Vagina (tissue), 2 donors: ENCODE measurements at regions not wholly inside any gene's neighbourhood (a gene's known extent, or its start where the extent isn't known, plus 50 kb on each side); places are given as distances from the start of the nearest gene placed in this dataset.
"Not testable (repeated sequence)": the region's sequence is repeated elsewhere in the genome, so short reads cannot be mapped to it uniquely, and the experiment has no call there.

Source experiments
- DNase-seq, 2 donors: peaks; one replicate each; pipeline ENCODE4 v3.0.0-alpha.2; 2017; ENCODE audit errors: extremely low spot score in 2 of 2
- H3K27ac ChIP-seq: fragments of 200-600 bp; sonication (generic); one replicate; pipeline ENCODE4 v1.5.1; 2019
- H3K27me3 ChIP-seq: fragments of 200-600 bp; sonication (generic); one replicate; pipeline ENCODE4 v1.5.1; 2019
- H3K36me3 ChIP-seq, 2 donors: fragments of 200-600 bp; sonication (generic); one replicate each; pipeline ENCODE4 v1.5.1; 2017 to 2019
- H3K4me1 ChIP-seq: fragments of 200-600 bp; sonication (generic); one replicate; pipeline ENCODE4 v1.5.1; 2019
- H3K4me3 ChIP-seq, 2 donors: fragments of 200-600 bp; sonication (generic); 1 replicate in 1 of 2; 2 replicates in 1 of 2; pipeline ENCODE4 v1.5.1; 2016 to 2019
- H3K9me3 ChIP-seq: fragments of 200-600 bp; sonication (generic); one replicate; pipeline ENCODE4 v1.5.1; 2019
- POLR2A ChIP-seq, 2 donors: fragments of 450-650 bp; IDR thresholded peaks; one replicate each; pipeline ENCODE4 v1.6.1; 2017; ENCODE audit warnings: antibody characterized with exemption in 2 of 2, mild to moderate bottlenecking in 2 of 2, moderate library complexity in 2 of 2
- POLR2AphosphoS5 ChIP-seq, 2 donors: sonication (generic); formaldehyde crosslinking; IDR thresholded peaks; one replicate each; pipeline ENCODE4 v1.9.0; 2017; ENCODE audit warnings: antibody characterized with exemption in 2 of 2, mild to moderate bottlenecking in 2 of 2, low read depth in 1 of 2; ENCODE audit not compliant: insufficient read depth in 1 of 2
- intact Hi-C: fragments of 100-400 bp; cut with DNase I; formaldehyde crosslinking; loops from one replicate; pipeline ENCODE4 v1.15.1; 2023
- TF ChIP-seq, protein P1 (sequence below), 3 experiments: fragments of 450-650 bp in 2 of 3; fragments of 200-600 bp in 1 of 3; sonication (generic) in 1 of 3; IDR thresholded peaks; one replicate each; pipeline ENCODE4 v1.5.1; 2017 to 2019; ENCODE audit warnings: antibody characterized with exemption in 3 of 3, mild to moderate bottlenecking in 2 of 3, moderate library complexity in 2 of 3

- no peak overlapping the region for H3K4me3 ChIP-seq
- DNase-seq: no peak
- no peaks in the 10 kb centered on the region for H3K9me3 ChIP-seq
- H3K4me1 ChIP-seq: no peaks in the 10 kb centered on the region
- no peaks in the 10 kb centered on the region for H3K36me3 ChIP-seq
- intact Hi-C loops: no loop called here
- H3K27me3 ChIP-seq: no peaks in the 10 kb centered on the region
- TF ChIP-seq POLR2A (IDR thresholded peaks at IDR 0.05): no peak
- no peak for TF ChIP-seq POLR2AphosphoS5 (IDR thresholded peaks at IDR 0.05; ENCODE audit: insufficient read depth in 1 of 2, low read depth in 1 of 2)
- TF ChIP-seq, protein P1, sequence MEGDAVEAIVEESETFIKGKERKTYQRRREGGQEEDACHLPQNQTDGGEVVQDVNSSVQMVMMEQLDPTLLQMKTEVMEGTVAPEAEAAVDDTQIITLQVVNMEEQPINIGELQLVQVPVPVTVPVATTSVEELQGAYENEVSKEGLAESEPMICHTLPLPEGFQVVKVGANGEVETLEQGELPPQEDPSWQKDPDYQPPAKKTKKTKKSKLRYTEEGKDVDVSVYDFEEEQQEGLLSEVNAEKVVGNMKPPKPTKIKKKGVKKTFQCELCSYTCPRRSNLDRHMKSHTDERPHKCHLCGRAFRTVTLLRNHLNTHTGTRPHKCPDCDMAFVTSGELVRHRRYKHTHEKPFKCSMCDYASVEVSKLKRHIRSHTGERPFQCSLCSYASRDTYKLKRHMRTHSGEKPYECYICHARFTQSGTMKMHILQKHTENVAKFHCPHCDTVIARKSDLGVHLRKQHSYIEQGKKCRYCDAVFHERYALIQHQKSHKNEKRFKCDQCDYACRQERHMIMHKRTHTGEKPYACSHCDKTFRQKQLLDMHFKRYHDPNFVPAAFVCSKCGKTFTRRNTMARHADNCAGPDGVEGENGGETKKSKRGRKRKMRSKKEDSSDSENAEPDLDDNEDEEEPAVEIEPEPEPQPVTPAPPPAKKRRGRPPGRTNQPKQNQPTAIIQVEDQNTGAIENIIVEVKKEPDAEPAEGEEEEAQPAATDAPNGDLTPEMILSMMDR (IDR thresholded peaks at IDR 0.05): no peak
- no peak overlapping the region for H3K27ac ChIP-seq
Measured at GRCh38 chr15:46088486-46089445, 453.9 kb downstream of the SQOR start.

DNA sequence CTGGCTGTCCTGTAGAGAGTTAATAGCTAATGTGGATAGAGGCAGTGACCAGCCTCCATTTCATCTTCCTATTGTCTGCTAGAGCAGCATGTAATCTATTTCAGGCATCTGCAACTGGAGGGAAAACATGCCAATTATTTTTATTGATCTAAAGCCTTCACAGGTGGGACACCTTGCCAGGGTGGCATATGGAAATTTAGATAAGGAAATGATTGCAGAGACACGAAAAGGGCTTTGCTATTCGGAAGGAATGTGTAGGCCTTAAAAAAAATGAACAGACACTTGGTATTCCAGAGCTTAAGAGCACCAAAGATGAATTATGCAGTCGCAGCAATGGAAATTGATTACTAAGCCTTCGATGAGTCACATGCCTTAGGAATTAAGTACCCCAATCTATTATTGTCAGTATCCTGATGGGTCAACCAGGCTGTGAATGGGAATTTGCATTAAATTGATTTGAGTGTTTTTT is 454.7 kb downstream of the SQOR start:
- Histone ChIP-seq H3K27me3 (no peaks in the 10 kb centered on the region), H3K27ac (no peak overlapping the region), H3K4me1 (no peaks in the 10 kb centered on the region), H3K9me3 (no peaks in the 10 kb centered on the region), H3K4me3 (no peak overlapping the region), H3K36me3 (no peaks in the 10 kb centered on the region)
- intact Hi-C loops: no loop called here
- no peak for DNase-seq
- TF ChIP-seq POLR2A (IDR thresholded peaks at IDR 0.05) (no peak), POLR2AphosphoS5 (IDR thresholded peaks at IDR 0.05; ENCODE audit: insufficient read depth in 1 of 2, low read depth in 1 of 2) (no peak)
- TF ChIP-seq, protein P1 (IDR thresholded peaks at IDR 0.05): no peak

GRCh38 chr15:46091860-46092450 is 457.1 kb downstream of the SQOR start:
- Histone ChIP-seq H3K27ac (no peak overlapping the region), H3K4me1 (no peaks in the 10 kb centered on the region), H3K27me3 (no peaks in the 10 kb centered on the region), H3K36me3 (no peaks in the 10 kb centered on the region), H3K4me3 (no peak overlapping the region), H3K9me3 (no peaks in the 10 kb centered on the region)
- no peak for DNase-seq
- intact Hi-C loops: no loop called here
- TF ChIP-seq, protein P1 (IDR thresholded peaks at IDR 0.05): no peak
- TF ChIP-seq POLR2A (IDR thresholded peaks at IDR 0.05) (no peak), POLR2AphosphoS5 (IDR thresholded peaks at IDR 0.05; ENCODE audit: insufficient read depth in 1 of 2, low read depth in 1 of 2) (no peak)

DNA sequence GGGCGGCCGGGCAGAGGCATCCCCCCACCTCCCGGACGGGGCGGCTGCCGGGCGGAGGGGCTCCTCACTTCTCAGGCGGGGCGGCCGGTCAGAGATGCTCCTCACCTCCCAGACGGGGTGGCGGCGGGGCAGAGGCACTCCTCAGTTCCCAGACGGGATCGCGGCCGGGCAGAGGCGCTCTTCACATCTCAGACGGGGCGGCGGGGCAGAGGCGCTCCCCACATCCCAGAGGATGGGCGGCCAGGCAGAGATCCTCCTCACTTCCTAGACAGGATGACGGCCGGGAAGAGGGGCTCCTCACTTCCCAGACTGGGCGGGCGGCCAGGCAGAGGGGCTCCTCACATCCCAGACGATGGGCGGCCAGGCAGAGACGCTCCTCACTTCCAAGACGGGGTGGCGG is 463.2 kb downstream of the SQOR start:
- DNase-seq, H3K27me3 ChIP-seq, intact Hi-C loops, H3K36me3 ChIP-seq, H3K4me3 ChIP-seq, H3K9me3 ChIP-seq, H3K27ac ChIP-seq, H3K4me1 ChIP-seq: not testable (repeated sequence)

GRCh38 chr15:46110755-46111154 is 475.9 kb downstream of the SQOR start:
- intact Hi-C loops: no loop called here
- no peak for DNase-seq
- Histone ChIP-seq H3K27me3 (no peaks in the 10 kb centered on the region), H3K27ac (no peak overlapping the region), H3K4me3 (no peak overlapping the region), H3K9me3 (no peaks in the 10 kb centered on the region), H3K4me1 (no peaks in the 10 kb centered on the region), H3K36me3 (no peaks in the 10 kb centered on the region)
- TF ChIP-seq POLR2AphosphoS5 (IDR thresholded peaks at IDR 0.05; ENCODE audit: insufficient read depth in 1 of 2, low read depth in 1 of 2) (no peak), POLR2A (IDR thresholded peaks at IDR 0.05) (no peak)
- TF ChIP-seq, protein P1 (IDR thresholded peaks at IDR 0.05): no peak
